Skeletal muscle cell (primary cell): ENCODE measurements at regions not wholly inside any gene's neighbourhood (a gene's known extent, or its start where the extent isn't known, plus 50 kb on each side); places are given as distances from the start of the nearest gene placed in this dataset.

Experiments used
- DNase-seq: peaks from one replicate; pipeline ENCODE4 v3.0.0-alpha.2; 2010; ENCODE audit warnings: low read depth
- H3K4me3 ChIP-seq: 2 replicates; pipeline ENCODE4 v1.5.1; 2011; ENCODE audit warnings: low read depth, mild to moderate bottlenecking, control low read depth, low read length, moderate library complexity

- no peak for DNase-seq
- H3K4me3 ChIP-seq: no peak overlapping the region
These were observed 367.2 kb downstream of the RASEF start for GRCh38 chr9:82695704-82696103.

DNA sequence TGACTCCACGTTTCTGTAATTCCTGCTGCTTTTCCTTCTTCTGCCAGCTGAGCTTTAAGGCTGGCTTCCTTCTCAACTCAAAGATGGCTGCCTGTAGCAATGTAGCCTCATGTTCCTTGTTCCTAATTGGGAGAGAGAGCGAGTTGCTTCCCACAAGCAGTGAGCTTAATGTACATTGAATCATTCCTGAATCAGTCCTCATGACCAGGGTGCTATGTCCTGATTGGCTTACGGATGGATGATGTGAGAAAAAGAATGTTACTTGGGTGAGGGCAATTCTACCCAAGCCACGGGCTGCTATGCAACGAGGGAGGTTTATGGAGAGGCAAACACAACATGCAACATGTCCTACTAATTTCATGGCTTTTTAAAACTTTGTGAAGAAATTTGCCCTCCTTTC is 356.2 kb downstream of the RASEF start:
- no peak overlapping the region for H3K4me3 ChIP-seq
- no peak for DNase-seq

DNA sequence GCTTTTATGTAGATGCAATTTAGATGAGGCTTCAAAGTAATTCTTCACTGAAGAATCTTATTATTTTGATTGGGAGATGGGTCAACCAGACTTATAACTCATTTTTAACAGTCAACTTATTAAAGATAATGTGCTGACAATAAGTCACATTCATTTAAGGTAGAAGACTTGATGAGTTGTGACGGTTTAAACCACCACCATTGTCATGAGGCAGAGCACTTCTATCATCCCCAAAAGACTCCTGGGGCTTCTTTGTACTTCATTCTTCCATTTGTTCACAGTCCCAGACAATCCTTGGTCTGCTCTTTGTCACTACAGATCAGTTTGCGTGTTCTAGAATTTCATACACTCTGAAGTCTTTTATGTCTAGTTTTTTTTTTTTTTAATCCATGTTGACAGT is 346.1 kb downstream of the RASEF start:
- DNase-seq: no peak
- H3K4me3 ChIP-seq: no peak overlapping the region

DNA sequence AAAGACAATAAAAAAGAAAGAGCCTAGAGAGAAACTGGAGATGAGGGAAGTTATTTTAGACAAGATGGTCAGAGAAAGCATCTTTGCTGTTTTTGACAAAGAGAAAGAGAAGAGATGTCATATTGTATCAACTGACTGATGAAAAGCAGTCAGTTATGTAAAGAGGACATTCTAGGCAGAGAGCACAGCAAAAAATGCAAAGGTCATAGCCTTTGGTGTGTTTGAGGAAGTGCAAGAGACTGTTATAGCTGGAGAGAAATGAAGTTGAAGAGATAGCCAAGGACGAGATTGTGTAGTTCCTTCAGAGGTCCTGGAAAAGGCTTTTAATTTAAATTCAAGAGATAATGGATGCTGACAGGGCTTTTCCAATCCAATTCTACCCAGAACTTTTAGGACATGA is 342.4 kb downstream of the RASEF start:
- DNase-seq: no peak
- H3K4me3 ChIP-seq: no peak overlapping the region

- no peak for DNase-seq
These were observed 341.3 kb downstream of the RASEF start for GRCh38 chr9:82721593-82721992.

GRCh38 chr9:82722051-82722450 is 340.9 kb downstream of the RASEF start:
- DNase-seq: no peak
- H3K4me3 ChIP-seq: no peak overlapping the region

More at GRCh38 chr9:82721593-82721992, 341.3 kb downstream of the RASEF start:
- H3K4me3 ChIP-seq: no peak overlapping the region

- H3K4me3 ChIP-seq: no peak overlapping the region
- DNase-seq: no peak
These were observed 340.4 kb downstream of the RASEF start for GRCh38 chr9:82722561-82722960.

- DNase-seq: no peak
- no peak overlapping the region for H3K4me3 ChIP-seq
These were observed 336.3 kb downstream of the RASEF start for GRCh38 chr9:82726424-82727276.

DNA sequence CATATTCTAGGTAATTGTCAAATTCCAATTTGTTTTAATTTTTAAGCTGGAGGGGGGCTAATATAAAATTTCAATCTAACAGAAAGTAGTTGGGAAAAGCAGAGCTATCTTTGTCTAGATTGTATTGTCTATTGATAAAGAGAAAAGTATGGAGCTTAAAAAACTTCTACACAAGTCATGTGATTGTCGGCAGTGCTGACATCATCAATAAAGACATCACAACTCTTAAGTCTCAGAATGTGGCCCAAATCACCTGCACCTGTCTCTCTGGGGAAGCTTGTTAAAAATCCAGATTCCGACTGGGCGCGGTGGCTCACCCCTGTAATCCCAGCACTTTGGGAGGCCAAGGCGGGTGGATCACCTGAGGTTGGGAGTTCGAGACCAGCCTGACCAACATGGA is 333.8 kb downstream of the RASEF start:
- no peak for DNase-seq
- no peak overlapping the region for H3K4me3 ChIP-seq

- no peak overlapping the region for H3K4me3 ChIP-seq
- no peak for DNase-seq
These were observed 332.9 kb downstream of the RASEF start for GRCh38 chr9:82729991-82730589.

- no peak for DNase-seq
- no peak overlapping the region for H3K4me3 ChIP-seq
These were observed 330.0 kb downstream of the RASEF start for GRCh38 chr9:82732928-82733327.

GRCh38 chr9:82736126-82736525 is 326.8 kb downstream of the RASEF start:
- H3K4me3 ChIP-seq: no peak overlapping the region
- no peak for DNase-seq

DNA sequence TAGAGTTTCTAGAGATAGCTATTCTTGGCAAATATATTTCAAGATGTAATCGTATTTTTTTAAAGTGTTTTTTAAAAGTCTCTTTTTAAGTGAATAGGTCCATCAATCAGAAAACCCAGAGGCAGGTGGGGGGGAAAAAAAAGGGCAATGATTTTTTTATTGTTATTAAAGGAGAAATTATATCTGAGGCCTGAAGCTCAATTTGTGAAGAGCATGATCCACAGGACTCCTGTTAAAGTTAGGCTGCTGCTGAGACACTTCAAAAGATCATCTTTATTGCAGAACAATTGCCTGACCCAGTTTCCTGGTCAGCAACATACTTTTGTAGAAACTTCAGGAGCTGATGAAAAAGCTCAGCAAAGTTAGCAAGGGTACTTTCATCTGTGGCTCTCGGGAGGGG is 326.2 kb downstream of the RASEF start:
- DNase-seq: no peak
- H3K4me3 ChIP-seq: no peak overlapping the region

- no peak for DNase-seq
- no peak overlapping the region for H3K4me3 ChIP-seq
These were observed 317.0 kb downstream of the RASEF start for GRCh38 chr9:82745919-82746318.

DNA sequence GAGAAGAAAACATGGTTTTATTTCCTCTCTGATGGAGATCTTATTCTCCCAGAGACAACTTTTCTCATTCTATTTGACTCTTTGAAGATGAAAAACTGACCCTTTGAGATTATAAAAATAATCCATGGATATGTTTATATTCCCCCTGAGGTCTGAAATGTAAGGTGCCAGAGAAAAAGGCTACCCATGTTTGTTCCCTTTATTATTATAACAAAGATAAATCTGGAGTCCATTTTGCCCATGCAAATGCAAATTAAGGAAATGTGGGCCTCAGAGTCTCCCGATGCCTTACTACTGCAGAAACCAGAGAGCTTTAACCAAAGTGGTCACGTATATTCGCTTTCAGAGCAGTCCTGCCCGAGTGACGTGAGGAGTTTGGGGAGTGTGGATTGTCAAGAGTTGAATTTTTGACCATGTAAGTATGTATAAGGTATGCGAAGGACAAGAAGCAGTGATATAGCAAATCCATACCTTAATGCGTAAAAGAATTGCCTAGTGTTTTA is 312.5 kb downstream of the RASEF start:
- no peak for DNase-seq
- H3K4me3 ChIP-seq: no peak overlapping the region

DNA sequence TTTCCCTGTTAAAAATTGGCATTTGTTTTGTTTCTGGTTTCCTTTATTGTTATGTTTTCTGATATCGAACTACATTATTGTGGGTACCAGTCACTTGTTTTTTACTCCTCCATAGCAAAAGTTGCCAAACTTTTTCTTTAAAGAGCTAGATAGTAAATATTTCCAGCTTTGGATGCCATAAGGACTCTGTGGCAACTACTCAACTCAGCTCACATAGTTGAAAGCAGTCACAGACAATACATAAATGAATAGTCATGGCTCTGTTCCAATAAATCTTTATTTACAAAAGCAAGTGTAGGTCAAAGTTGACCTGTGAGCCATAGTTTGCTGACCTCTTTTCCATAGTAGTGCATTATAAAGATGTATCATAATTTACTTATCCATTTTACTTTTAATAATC is 305.0 kb downstream of the RASEF start:
- no peak for DNase-seq
- H3K4me3 ChIP-seq: no peak overlapping the region

- no peak for DNase-seq
These were observed 301.9 kb downstream of the RASEF start for GRCh38 chr9:82761027-82761426.

GRCh38 chr9:82761956-82762355 is 301.0 kb downstream of the RASEF start:
- no peak overlapping the region for H3K4me3 ChIP-seq
- DNase-seq: no peak

More at GRCh38 chr9:82761027-82761426, 301.9 kb downstream of the RASEF start:
- H3K4me3 ChIP-seq: no peak overlapping the region

- H3K4me3 ChIP-seq: no peak overlapping the region
- no peak for DNase-seq
These were observed 299.3 kb downstream of the RASEF start for GRCh38 chr9:82763656-82764055.

DNA sequence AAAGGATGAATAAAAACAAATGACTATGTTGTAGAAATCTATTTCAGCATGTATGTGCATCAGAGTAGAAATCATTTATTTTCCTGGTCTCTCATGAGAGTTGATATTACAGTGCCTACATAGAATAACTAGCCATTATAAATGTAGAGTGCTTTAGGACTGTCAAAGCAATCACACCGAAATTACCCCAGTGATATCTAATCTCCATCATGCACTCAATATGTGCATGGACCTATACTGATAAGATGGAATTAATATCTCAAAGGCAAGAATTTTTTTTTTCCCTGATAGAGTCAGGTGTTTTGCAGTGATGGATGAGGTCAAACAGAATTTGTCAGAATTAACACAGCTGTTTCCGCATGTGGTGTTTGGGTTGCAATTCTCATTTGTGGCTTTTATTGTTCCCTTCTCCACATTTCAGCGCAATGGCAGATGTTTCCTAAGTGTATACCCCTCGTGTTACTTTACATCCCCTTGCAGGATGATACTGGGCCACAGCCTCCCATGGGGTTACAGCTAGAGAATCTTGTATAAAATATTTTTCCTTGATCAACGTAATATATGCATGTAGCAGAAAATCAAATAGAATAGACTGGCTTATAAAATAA is 298.8 kb downstream of the RASEF start:
- DNase-seq: no peak
- no peak overlapping the region for H3K4me3 ChIP-seq
